Activated T-helper 17 cell treated with anti-CD3 and anti-CD28 coated beads, Interleukin-2, amount 50 U/mL, for 72 hours (primary cell): ENCODE measurements at regions not wholly inside any gene's neighbourhood (a gene's known extent, or its start where the extent isn't known, plus 50 kb on each side); places are given as distances from the start of the nearest gene placed in this dataset.

Source experiments
- ATAC-seq: fragments of 150-1000 bp; cut with Tn5 transposase; replicated peaks from 2 replicates; pipeline ENCODE4 v1.10.0; 2021; ENCODE audit warnings: mild to moderate bottlenecking, moderate library complexity
- H3K27ac Mint-ChIP-seq: one replicate; pipeline ENCODE4 v1.8.0; 2022; ENCODE audit warnings: mixed read lengths
- H3K27me3 Mint-ChIP-seq: one replicate; pipeline ENCODE4 v1.8.0; 2022; ENCODE audit warnings: mixed read lengths
- H3K36me3 Mint-ChIP-seq: one replicate; pipeline ENCODE4 v1.8.0; 2022; ENCODE audit warnings: low read depth, mild to moderate bottlenecking, mixed read lengths
- H3K4me1 Mint-ChIP-seq: one replicate; pipeline ENCODE4 v1.8.0; 2022; ENCODE audit warnings: mixed read lengths
- H3K4me3 Mint-ChIP-seq: one replicate; pipeline ENCODE4 v1.8.0; 2022; ENCODE audit warnings: mild to moderate bottlenecking, mixed read lengths
- H3K9me3 Mint-ChIP-seq: one replicate; pipeline ENCODE4 v1.8.0; 2022; ENCODE audit warnings: mixed read lengths

- Mint-ChIP-seq H3K36me3 (no peaks in the 10 kb centered on the region), H3K4me1 (no peaks in the 10 kb centered on the region), H3K4me3 (no peak overlapping the region), H3K27ac (no peak overlapping the region), H3K27me3 (no peaks in the 10 kb centered on the region), H3K9me3 (peaks cover 15% of the 10 kb centered on the region)
- ATAC-seq = no peak
Measured at GRCh38 chr7:153327683-153328082, 568.1 kb downstream of the ACTR3B start.

- no peak overlapping the region for H3K4me3 Mint-ChIP-seq
- no peak for ATAC-seq
- H3K27ac Mint-ChIP-seq = no peak overlapping the region
- H3K9me3 Mint-ChIP-seq = peaks cover 12% of the 10 kb centered on the region
- H3K36me3 Mint-ChIP-seq = no peaks in the 10 kb centered on the region
- no peaks in the 10 kb centered on the region for H3K27me3 Mint-ChIP-seq
- no peaks in the 10 kb centered on the region for H3K4me1 Mint-ChIP-seq
Measured at GRCh38 chr7:153331427-153331826, 571.9 kb downstream of the ACTR3B start.

- no peaks in the 10 kb centered on the region for H3K4me1 Mint-ChIP-seq
- no peaks in the 10 kb centered on the region for H3K27me3 Mint-ChIP-seq
- H3K4me3 Mint-ChIP-seq = no peak overlapping the region
- H3K27ac Mint-ChIP-seq = no peak overlapping the region
- no peaks in the 10 kb centered on the region for H3K36me3 Mint-ChIP-seq
- peaks cover 4% of the 10 kb centered on the region for H3K9me3 Mint-ChIP-seq
- ATAC-seq = no peak
Measured at GRCh38 chr7:153354071-153354470, 594.5 kb downstream of the ACTR3B start.

GRCh38 chr7:153370092-153370491 is 610.5 kb downstream of the ACTR3B start:
- no peaks in the 10 kb centered on the region for H3K36me3 Mint-ChIP-seq
- no peaks in the 10 kb centered on the region for H3K27me3 Mint-ChIP-seq
- H3K4me1 Mint-ChIP-seq = no peaks in the 10 kb centered on the region
- ATAC-seq = no peak
- no peak overlapping the region for H3K27ac Mint-ChIP-seq
- peaks cover 15% of the 10 kb centered on the region for H3K9me3 Mint-ChIP-seq
- no peak overlapping the region for H3K4me3 Mint-ChIP-seq

- no peak for ATAC-seq
- Mint-ChIP-seq H3K9me3 (peaks cover 9% of the 10 kb centered on the region), H3K27me3 (peaks cover 7% of the 10 kb centered on the region), H3K36me3 (no peaks in the 10 kb centered on the region), H3K27ac (no peak overlapping the region), H3K4me1 (no peaks in the 10 kb centered on the region), H3K4me3 (no peak overlapping the region)
Measured at GRCh38 chr7:153380636-153381035, 621.1 kb downstream of the ACTR3B start.

GRCh38 chr7:153381275-153382040 is 621.9 kb downstream of the ACTR3B start:
- peaks cover 10% of the 10 kb centered on the region for H3K27me3 Mint-ChIP-seq
- H3K4me3 Mint-ChIP-seq = no peak overlapping the region
- H3K9me3 Mint-ChIP-seq = peaks cover 13% of the 10 kb centered on the region
- ATAC-seq = no peak
- H3K36me3 Mint-ChIP-seq = no peaks in the 10 kb centered on the region
- H3K27ac Mint-ChIP-seq = no peak overlapping the region
- H3K4me1 Mint-ChIP-seq = no peaks in the 10 kb centered on the region

- H3K36me3 Mint-ChIP-seq = no peaks in the 10 kb centered on the region
- ATAC-seq = no peak
- H3K9me3 Mint-ChIP-seq = peaks cover 16% of the 10 kb centered on the region
- peaks cover 13% of the 10 kb centered on the region for H3K27me3 Mint-ChIP-seq
- H3K4me3 Mint-ChIP-seq = no peak overlapping the region
- H3K27ac Mint-ChIP-seq = no peak overlapping the region
- no peaks in the 10 kb centered on the region for H3K4me1 Mint-ChIP-seq
Measured at GRCh38 chr7:153382641-153383101, 623.1 kb downstream of the ACTR3B start.

GRCh38 chr7:153383781-153384180 is 624.2 kb downstream of the ACTR3B start:
- H3K9me3 Mint-ChIP-seq = peaks cover 17% of the 10 kb centered on the region
- H3K36me3 Mint-ChIP-seq = no peaks in the 10 kb centered on the region
- no peaks in the 10 kb centered on the region for H3K4me1 Mint-ChIP-seq
- ATAC-seq = no peak
- no peak overlapping the region for H3K4me3 Mint-ChIP-seq
- H3K27ac Mint-ChIP-seq = no peak overlapping the region
- peaks cover 13% of the 10 kb centered on the region for H3K27me3 Mint-ChIP-seq

GRCh38 chr7:153385502-153385901 is 626.0 kb downstream of the ACTR3B start:
- Mint-ChIP-seq H3K4me3 (no peak overlapping the region), H3K4me1 (no peaks in the 10 kb centered on the region), H3K27me3 (peaks cover 13% of the 10 kb centered on the region), H3K9me3 (peaks cover 14% of the 10 kb centered on the region), H3K36me3 (no peaks in the 10 kb centered on the region), H3K27ac (no peak overlapping the region)
- no peak for ATAC-seq

- Mint-ChIP-seq H3K27ac (no peak overlapping the region), H3K4me1 (no peaks in the 10 kb centered on the region)
Measured at GRCh38 chr7:153386556-153386955, 627.0 kb downstream of the ACTR3B start.

GRCh38 chr7:153388611-153389010 is 629.1 kb downstream of the ACTR3B start:
- no peak for ATAC-seq
- no peaks in the 10 kb centered on the region for H3K4me1 Mint-ChIP-seq

More at GRCh38 chr7:153386556-153386955, 627.0 kb downstream of the ACTR3B start:
- Mint-ChIP-seq H3K36me3 (no peaks in the 10 kb centered on the region), H3K4me3 (no peak overlapping the region), H3K27me3 (peaks cover 8% of the 10 kb centered on the region), H3K9me3 (peaks cover 22% of the 10 kb centered on the region)
- no peak for ATAC-seq

GRCh38 chr7:153389261-153389660 is 629.7 kb downstream of the ACTR3B start:
- H3K27ac Mint-ChIP-seq = no peak overlapping the region
- H3K4me3 Mint-ChIP-seq = no peak overlapping the region
- peaks cover 8% of the 10 kb centered on the region for H3K27me3 Mint-ChIP-seq
- no peaks in the 10 kb centered on the region for H3K36me3 Mint-ChIP-seq
- H3K9me3 Mint-ChIP-seq = peaks cover 23% of the 10 kb centered on the region
- H3K4me1 Mint-ChIP-seq = no peaks in the 10 kb centered on the region
- ATAC-seq = no peak

More at GRCh38 chr7:153388611-153389010, 629.1 kb downstream of the ACTR3B start:
- Mint-ChIP-seq H3K27me3 (peaks cover 8% of the 10 kb centered on the region), H3K27ac (no peak overlapping the region), H3K4me3 (no peak overlapping the region), H3K36me3 (no peaks in the 10 kb centered on the region), H3K9me3 (peaks cover 26% of the 10 kb centered on the region)

GRCh38 chr7:153390955-153391354 is 631.4 kb downstream of the ACTR3B start:
- Mint-ChIP-seq H3K27ac (no peak overlapping the region), H3K27me3 (peaks cover 3% of the 10 kb centered on the region), H3K9me3 (peaks cover 17% of the 10 kb centered on the region), H3K4me3 (no peak overlapping the region), H3K4me1 (no peaks in the 10 kb centered on the region), H3K36me3 (no peaks in the 10 kb centered on the region)
- no peak for ATAC-seq

- Mint-ChIP-seq H3K27me3 (no peaks in the 10 kb centered on the region), H3K27ac (no peak overlapping the region), H3K4me3 (no peak overlapping the region), H3K9me3 (peaks cover 17% of the 10 kb centered on the region), H3K4me1 (no peaks in the 10 kb centered on the region), H3K36me3 (no peaks in the 10 kb centered on the region)
- ATAC-seq = no peak
Measured at GRCh38 chr7:153392726-153393125, 633.2 kb downstream of the ACTR3B start.

- no peak overlapping the region for H3K27ac Mint-ChIP-seq
- H3K4me1 Mint-ChIP-seq = no peaks in the 10 kb centered on the region
- ATAC-seq = no peak
- H3K27me3 Mint-ChIP-seq = no peaks in the 10 kb centered on the region
- no peak overlapping the region for H3K4me3 Mint-ChIP-seq
- peaks cover 16% of the 10 kb centered on the region for H3K9me3 Mint-ChIP-seq
- no peaks in the 10 kb centered on the region for H3K36me3 Mint-ChIP-seq
Measured at GRCh38 chr7:153393666-153394065, 634.1 kb downstream of the ACTR3B start.
